Nephron progenitor cell (in vitro differentiated cells): ENCODE measurements at regions not wholly inside any gene's neighbourhood (a gene's known extent, or its start where the extent isn't known, plus 50 kb on each side); places are given as distances from the start of the nearest gene placed in this dataset.

Experiments
- DNase-seq: peaks from one replicate; pipeline ENCODE4 v3.0.0; 2021
- H3K27ac Mint-ChIP-seq: 2 replicates; pipeline ENCODE4 v1.8.0; 2021; ENCODE audit warnings: mild to moderate bottlenecking, moderate library complexity, mixed read lengths
- H3K27me3 Mint-ChIP-seq: 2 replicates; pipeline ENCODE4 v1.8.0; 2021; ENCODE audit warnings: mild to moderate bottlenecking, low read depth, mixed read lengths; ENCODE audit not compliant: poor library complexity
- H3K36me3 Mint-ChIP-seq: 2 replicates; pipeline ENCODE4 v1.8.0; 2021; ENCODE audit warnings: low read depth, mixed read lengths
- H3K4me1 Mint-ChIP-seq: 2 replicates; pipeline ENCODE4 v1.8.0; 2021; ENCODE audit warnings: mixed read lengths
- H3K4me3 Mint-ChIP-seq: 2 replicates; pipeline ENCODE4 v1.8.0; 2021; ENCODE audit warnings: mild to moderate bottlenecking, moderate library complexity, mixed read lengths
- H3K9me3 Mint-ChIP-seq: 2 replicates; pipeline ENCODE4 v1.8.0; 2021; ENCODE audit warnings: mild to moderate bottlenecking, moderate library complexity, mixed read lengths
- CTCF ChIP-seq: fragments of 200-600 bp; sonication (generic); IDR thresholded peaks from 2 replicates; pipeline ENCODE4 v1.5.0; 2021; ENCODE audit warnings: antibody characterized with exemption

GRCh38 chr2:12882393-12882792 is 165.7 kb downstream of the TRIB2 start:
- H3K27ac Mint-ChIP-seq: no peak overlapping the region
- H3K4me1 Mint-ChIP-seq: peaks cover 23% of the 10 kb centered on the region
- H3K36me3 Mint-ChIP-seq: no peaks in the 10 kb centered on the region
- TF ChIP-seq CTCF: no peak
- H3K4me3 Mint-ChIP-seq: no peak overlapping the region
- H3K9me3 Mint-ChIP-seq: no peaks in the 10 kb centered on the region
- no peaks in the 10 kb centered on the region for H3K27me3 Mint-ChIP-seq
- DNase-seq: no peak

- H3K27me3 Mint-ChIP-seq: no peaks in the 10 kb centered on the region
- H3K27ac Mint-ChIP-seq: no peak overlapping the region
- H3K36me3 Mint-ChIP-seq: no peaks in the 10 kb centered on the region
- H3K4me3 Mint-ChIP-seq: no peak overlapping the region
- no peak for DNase-seq
- H3K9me3 Mint-ChIP-seq: no peaks in the 10 kb centered on the region
- no peak for TF ChIP-seq CTCF
- H3K4me1 Mint-ChIP-seq: peaks cover 29% of the 10 kb centered on the region
Measured at GRCh38 chr2:12883906-12884305, 167.2 kb downstream of the TRIB2 start.

DNA sequence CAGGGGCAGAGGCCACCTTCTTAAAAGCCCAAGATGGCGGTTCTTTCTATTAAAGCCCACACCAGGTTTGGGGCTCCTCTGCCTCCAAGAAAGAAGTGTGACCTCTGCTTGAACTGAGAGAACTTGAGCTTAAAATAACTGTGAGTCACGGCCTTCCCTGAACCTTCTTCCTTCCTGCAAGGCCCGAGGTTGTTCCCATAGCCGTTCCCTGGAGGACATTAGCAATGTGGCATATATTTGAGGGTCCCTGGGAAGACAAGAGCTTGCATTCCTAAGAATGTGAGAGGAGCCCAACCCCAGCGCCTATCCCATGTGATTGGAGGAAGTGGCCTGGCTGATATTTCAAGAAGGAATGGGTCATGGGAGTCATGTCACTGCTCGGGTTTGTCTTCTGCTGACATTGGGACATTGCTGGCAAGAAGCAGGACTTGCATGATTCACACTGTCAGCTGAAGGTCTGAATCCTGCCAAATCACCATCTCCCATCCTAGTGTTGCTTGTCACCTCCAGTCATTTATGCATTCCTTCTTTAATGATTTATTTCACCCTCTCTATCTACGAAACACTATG is 168.1 kb downstream of the TRIB2 start:
- DNase-seq: peak; percentile 6
- no peaks in the 10 kb centered on the region for H3K9me3 Mint-ChIP-seq
- no peaks in the 10 kb centered on the region for H3K36me3 Mint-ChIP-seq
- H3K27ac Mint-ChIP-seq: peak overlapping the region; percentile 80
- H3K4me3 Mint-ChIP-seq: no peak overlapping the region
- H3K4me1 Mint-ChIP-seq: peaks cover 29% of the 10 kb centered on the region
- no peak for TF ChIP-seq CTCF
- H3K27me3 Mint-ChIP-seq: no peaks in the 10 kb centered on the region

DNA sequence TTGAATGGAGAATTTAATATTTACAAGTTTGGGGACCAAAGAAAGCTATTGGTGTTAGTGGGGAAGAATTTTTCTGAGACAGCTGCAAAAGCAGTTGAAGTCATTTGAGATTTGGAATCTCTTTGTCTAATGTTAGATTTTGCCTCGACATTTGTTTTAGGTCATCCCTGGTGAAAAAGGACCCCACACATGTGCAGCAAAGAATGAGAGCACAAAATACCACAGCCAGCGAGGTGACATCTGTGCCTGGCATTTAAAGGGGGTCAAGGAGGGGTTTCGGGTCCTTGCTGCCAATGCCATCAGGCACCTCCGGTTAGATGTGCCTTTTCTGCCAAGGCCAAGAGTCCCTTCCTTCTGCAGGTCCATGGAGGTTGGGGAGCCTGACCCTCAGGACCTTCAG is 173.3 kb downstream of the TRIB2 start:
- DNase-seq: no peak
- H3K4me1 Mint-ChIP-seq: peaks cover 13% of the 10 kb centered on the region
- peaks cover 33% of the 10 kb centered on the region for H3K9me3 Mint-ChIP-seq
- H3K36me3 Mint-ChIP-seq: peaks cover 13% of the 10 kb centered on the region
- no peak for TF ChIP-seq CTCF
- peaks cover 7% of the 10 kb centered on the region for H3K27me3 Mint-ChIP-seq
- no peak overlapping the region for H3K4me3 Mint-ChIP-seq
- no peak overlapping the region for H3K27ac Mint-ChIP-seq

DNA sequence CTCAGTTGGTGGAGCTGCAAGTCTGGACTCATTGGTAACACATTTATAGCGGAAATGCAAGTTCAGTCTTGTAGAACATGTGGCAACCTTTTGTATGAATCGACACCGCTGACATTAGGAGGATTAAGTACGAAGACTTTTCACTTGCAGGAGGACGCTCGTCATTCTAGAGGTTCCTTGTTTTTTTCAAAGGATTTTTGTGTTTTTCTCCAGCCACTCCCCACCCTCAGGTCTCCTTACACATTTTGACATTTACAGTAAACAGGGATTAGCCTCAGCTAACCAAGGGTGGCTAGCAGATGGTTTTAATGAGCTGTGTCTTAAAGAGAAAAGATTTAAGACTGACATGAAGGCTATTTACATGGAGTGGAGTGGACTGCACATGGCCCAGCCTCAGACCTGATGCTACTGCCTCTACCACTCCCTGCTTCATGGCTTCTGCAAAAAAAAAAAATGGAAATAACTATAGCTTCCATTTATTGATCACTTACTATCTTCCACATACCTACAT is 173.8 kb downstream of the TRIB2 start:
- DNase-seq: no peak
- H3K9me3 Mint-ChIP-seq: peaks cover 37% of the 10 kb centered on the region
- H3K27ac Mint-ChIP-seq: no peak overlapping the region
- H3K4me3 Mint-ChIP-seq: no peak overlapping the region
- H3K4me1 Mint-ChIP-seq: peaks cover 10% of the 10 kb centered on the region
- no peak for TF ChIP-seq CTCF
- H3K27me3 Mint-ChIP-seq: peaks cover 7% of the 10 kb centered on the region
- peaks cover 13% of the 10 kb centered on the region for H3K36me3 Mint-ChIP-seq

- no peak for DNase-seq
- peaks cover 13% of the 10 kb centered on the region for H3K36me3 Mint-ChIP-seq
- no peak for TF ChIP-seq CTCF
- H3K27ac Mint-ChIP-seq: no peak overlapping the region
- peaks cover 7% of the 10 kb centered on the region for H3K27me3 Mint-ChIP-seq
- peaks cover 37% of the 10 kb centered on the region for H3K9me3 Mint-ChIP-seq
- H3K4me3 Mint-ChIP-seq: no peak overlapping the region
- no peaks in the 10 kb centered on the region for H3K4me1 Mint-ChIP-seq
Measured at GRCh38 chr2:12895017-12895416, 178.3 kb downstream of the TRIB2 start.
